ENCODE measurements at regions not wholly inside any gene's neighbourhood (a gene's known extent, or its start where the extent isn't known, plus 50 kb on each side); places are given as distances from the start of the nearest gene placed in this dataset.

- TF ChIP-seq CTCF (IDR thresholded peaks at IDR 0.05) (no peak), POLR2A (IDR thresholded peaks at IDR 0.05) (no peak)
Measured at GRCh38 chr2:35598310-35598709, 757.3 kb upstream of the CRIM1 start.
